ENCODE measurements at regions not wholly inside any gene's neighbourhood (a gene's known extent, or its start where the extent isn't known, plus 50 kb on each side); places are given as distances from the start of the nearest gene placed in this dataset.

- Histone ChIP-seq H3K36me3 (ENCODE audit: control insufficient read depth, insufficient read depth, low read length) (no peaks in the 10 kb centered on the region), H3K27ac (ENCODE audit: low read length) (no peak overlapping the region), H3K4me3 (ENCODE audit: low read depth in 2 of 2, low read length in 2 of 2) (no peak overlapping the region), H3K4me1 (ENCODE audit: control insufficient read depth, insufficient read depth, low read length) (no peaks in the 10 kb centered on the region), H3K27me3 (ENCODE audit: control insufficient read depth, insufficient read depth, low read length) (no peaks in the 10 kb centered on the region), H3K9me3 (ENCODE audit: control insufficient read depth, insufficient read depth, low read depth, low read length) (no peaks in the 10 kb centered on the region)
- in situ Hi-C loops (cut with HindIII; ENCODE audit: low pct_unique_long_range_greater_than_20kb, low sequenced_read_pairs) (no loop called here), intact Hi-C loops (cut with micrococcal nuclease; ENCODE audit: unreplicated experiment) (no loop called here)
- TF ChIP-seq CTCF (IDR thresholded peaks at IDR 0.05), result no peak
- TF ChIP-seq REST (IDR thresholded peaks at IDR 0.05; ENCODE audit: insufficient read depth in 1 of 2, low read depth in 2 of 2, low read length in 1 of 2), result no peak
- TF ChIP-seq POLR2AphosphoS5 (IDR thresholded peaks at IDR 0.05; ENCODE audit: low read depth, low read length), result no peak
- TF ChIP-seq TCF7L2 (IDR thresholded peaks at IDR 0.05; ENCODE audit: low read depth, low read length), result no peak
- TF ChIP-seq SIN3A (IDR thresholded peaks at IDR 0.05; ENCODE audit: borderline replicate concordance, insufficient read depth, low read depth, low read length), result no peak
- CTCF ChIA-PET, result no interaction called here
- POLR2A ChIA-PET, result no interaction called here
- no peak for DNase-seq (ENCODE audit: low read depth, low spot score)
- no peak for ATAC-seq
- BruUV-seq (replicated peaks), result no TSS peak
Measured at GRCh38 chr2:59702026-59702425, 851.4 kb downstream of the BCL11A start.

- CTCF ChIA-PET, result no interaction called here
- H3K27ac ChIP-seq (ENCODE audit: low read length), result no peak overlapping the region
- no peaks in the 10 kb centered on the region for H3K36me3 ChIP-seq (ENCODE audit: control insufficient read depth, insufficient read depth, low read length)
- intact Hi-C loops (cut with micrococcal nuclease; ENCODE audit: unreplicated experiment), result no loop called here
- no peaks in the 10 kb centered on the region for H3K9me3 ChIP-seq (ENCODE audit: control insufficient read depth, insufficient read depth, low read depth, low read length)
- no peak for TF ChIP-seq CTCF (IDR thresholded peaks at IDR 0.05)
- TF ChIP-seq SIN3A (IDR thresholded peaks at IDR 0.05; ENCODE audit: borderline replicate concordance, insufficient read depth, low read depth, low read length), result no peak
- TF ChIP-seq TCF7L2 (IDR thresholded peaks at IDR 0.05; ENCODE audit: low read depth, low read length), result no peak
- TF ChIP-seq POLR2AphosphoS5 (IDR thresholded peaks at IDR 0.05; ENCODE audit: low read depth, low read length), result no peak
- TF ChIP-seq REST (IDR thresholded peaks at IDR 0.05; ENCODE audit: insufficient read depth in 1 of 2, low read depth in 2 of 2, low read length in 1 of 2), result no peak
- in situ Hi-C loops (cut with HindIII; ENCODE audit: low pct_unique_long_range_greater_than_20kb, low sequenced_read_pairs), result no loop called here
- DNase-seq (ENCODE audit: low read depth, low spot score) (no peak), ATAC-seq (no peak)
- H3K4me3 ChIP-seq (ENCODE audit: low read depth in 2 of 2, low read length in 2 of 2), result no peak overlapping the region
- no TSS peak for BruUV-seq (replicated peaks)
- no peaks in the 10 kb centered on the region for H3K4me1 ChIP-seq (ENCODE audit: control insufficient read depth, insufficient read depth, low read length)
- POLR2A ChIA-PET, result no interaction called here
- no peaks in the 10 kb centered on the region for H3K27me3 ChIP-seq (ENCODE audit: control insufficient read depth, insufficient read depth, low read length)
Measured at GRCh38 chr2:59701271-59701994, 852.0 kb downstream of the BCL11A start.
